ENCODE measurements at regions not wholly inside any gene's neighbourhood (a gene's known extent, or its start where the extent isn't known, plus 50 kb on each side); places are given as distances from the start of the nearest gene placed in this dataset.
A peak's percentile ranks its signal among the peaks of the same experiment; 100 is the strongest.

GRCh38 chr9:89655990-89656657 lies 51.3 kb downstream of the GADD45G start:
- DNase-seq: no peak

- no peak for DNase-seq
Observed at GRCh38 chr9:89657295-89657694, 52.5 kb downstream of the GADD45G start.

- DNase-seq: no peak
Observed at GRCh38 chr9:89657765-89658164, 53.0 kb downstream of the GADD45G start.

- no peak for DNase-seq
Observed at GRCh38 chr9:89658401-89658800, 53.6 kb downstream of the GADD45G start.

- no peak for DNase-seq
Observed at GRCh38 chr9:89658931-89659330, 54.1 kb downstream of the GADD45G start.

GRCh38 chr9:89659473-89659872 lies 54.7 kb downstream of the GADD45G start:
- no peak for DNase-seq

GRCh38 chr9:89659891-89660685 lies 55.3 kb downstream of the GADD45G start:
- no peak for DNase-seq

- no peak for DNase-seq
Observed at GRCh38 chr9:89661391-89661949, 56.7 kb downstream of the GADD45G start.

- peak; percentile 95 for DNase-seq
Observed at GRCh38 chr9:89661956-89662717, 57.3 kb downstream of the GADD45G start.

- no peak for DNase-seq
Observed at GRCh38 chr9:89662718-89663613, 58.2 kb downstream of the GADD45G start.

- no peak for DNase-seq
Observed at GRCh38 chr9:89663614-89663970, 58.8 kb downstream of the GADD45G start.

GRCh38 chr9:89664010-89664409 lies 59.2 kb downstream of the GADD45G start:
- no peak for DNase-seq

GRCh38 chr9:89664896-89665329 lies 60.1 kb downstream of the GADD45G start:
- DNase-seq: no peak

GRCh38 chr9:89666364-89666763 lies 61.6 kb downstream of the GADD45G start:
- no peak for DNase-seq

- DNase-seq: no peak
Observed at GRCh38 chr9:89666950-89667349, 62.1 kb downstream of the GADD45G start.

GRCh38 chr9:89667726-89668125 lies 62.9 kb downstream of the GADD45G start:
- DNase-seq: peak; percentile 54

GRCh38 chr9:89668216-89668865 lies 63.5 kb downstream of the GADD45G start:
- DNase-seq: peak; percentile 44

GRCh38 chr9:89668866-89669246 lies 64.0 kb downstream of the GADD45G start:
- DNase-seq: no peak

- no peak for DNase-seq
Observed at GRCh38 chr9:89669361-89669842, 64.6 kb downstream of the GADD45G start.

- DNase-seq: no peak
Observed at GRCh38 chr9:89670114-89670513, 65.3 kb downstream of the GADD45G start.

- DNase-seq: no peak
Observed at GRCh38 chr9:89670801-89671434, 66.1 kb downstream of the GADD45G start.

Data from NCI-H1105 (cell line).